HepG2 (cell line): ENCODE measurements at regions not wholly inside any gene's neighbourhood (a gene's known extent, or its start where the extent isn't known, plus 50 kb on each side); places are given as distances from the start of the nearest gene placed in this dataset.
A peak's percentile ranks its signal among the peaks of the same experiment; 100 is the strongest.

Experiments used
- ATAC-seq: fragments of 200-7000 bp; cut with Tn5 transposase; 3 replicates; pipeline ENCODE4 v1.9.1; 2020; ENCODE audit warnings: mild to moderate bottlenecking, moderate library complexity
- BruUV-seq: library from RNA; stranded (reverse); fragments of 400-500 nt; replicated peaks from 2 replicates; lab custom pipeline; 2021; lab: Mats Ljungman, UMichigan
- CTCF ChIA-PET: fragments of 300-600 bp; formaldehyde crosslinking; extraction: SDS; loops from one replicate; lab custom pipeline; 2021; ENCODE audit warnings: low total read pairs, inconsistent platforms, low intra/inter-chr PET ratio; lab: Yijun Ruan, JAX
- POLR2A ChIA-PET: fragments of 350-600 bp; sonication (Branson Sonifier 250); formaldehyde crosslinking; loops from one replicate; lab custom pipeline; 2020; ENCODE audit warnings: antibody characterized with exemption, inconsistent platforms; lab: Yijun Ruan, JAX
- DNase-seq: peaks from one replicate; pipeline ENCODE4 v3.0.0-alpha.2; 2015; ENCODE audit warnings: low spot score
- FAIRE-seq: peaks from 3 replicates; lab custom pipeline; 2011; peaks lifted over from hg19 to GRCh38; lab: Jason Lieb, UNC
- H2AFZ ChIP-seq: one replicate; pipeline ENCODE4 v1.6.1; 2011; ENCODE audit warnings: low read length, inconsistent platforms
- H3K27ac ChIP-seq: fragments of 300-600 bp; 3 replicates; pipeline ENCODE4 v1.8.0; 2011; ENCODE audit warnings: mixed run types, mild to moderate bottlenecking, mixed read lengths, low read length, inconsistent platforms; ENCODE audit not compliant: insufficient read depth; ENCODE audit errors: extremely low read length
- H3K27me3 ChIP-seq, 2 experiments: fragments of 200-600 bp in 1 of 2; 2 replicates in 1 of 2; 3 replicates in 1 of 2; pipeline versions ENCODE4 v1.6.0 to v1.8.0; 2011; ENCODE audit warnings: low read length in 2 of 2, mild to moderate bottlenecking in 2 of 2, moderate library complexity in 2 of 2, inconsistent platforms in 1 of 2; ENCODE audit not compliant: insufficient read depth in 2 of 2, control insufficient read depth in 1 of 2
- H3K36me3 ChIP-seq, 2 experiments: fragments of 200-600 bp in 1 of 2; replicated peaks in 1 of 2; 2 replicates in 1 of 2; 3 replicates in 1 of 2; pipeline versions ENCODE4 v1.5.1 to v1.8.0; 2011; ENCODE audit warnings: low read length in 2 of 2, inconsistent platforms in 1 of 2; ENCODE audit not compliant: insufficient read depth in 2 of 2, control insufficient read depth in 1 of 2
- H3K4me1 ChIP-seq: 2 replicates; pipeline ENCODE4 v1.5.1; 2012; ENCODE audit warnings: low read length, inconsistent platforms; ENCODE audit not compliant: insufficient read depth
- H3K4me2 ChIP-seq: 2 replicates; pipeline ENCODE4 v1.6.0; 2011; ENCODE audit warnings: low read depth, low read length, inconsistent platforms
- H3K4me3 ChIP-seq, 3 experiments: fragments of 200-600 bp in 1 of 3; sonication (generic), shearing (Covaris generic) in 1 of 3; replicated peaks in 1 of 3; 2 replicates each; pipeline ENCODE4 v1.5.1; 2011 to 2016; ENCODE audit warnings: low read length in 3 of 3, inconsistent platforms in 2 of 3, low read depth in 2 of 3, mild to moderate bottlenecking in 2 of 3, control low read depth in 1 of 3, mixed read lengths in 1 of 3; ENCODE audit not compliant: insufficient read depth in 1 of 3
- H3K79me2 ChIP-seq: one replicate; pipeline ENCODE4 v1.6.1; 2011; ENCODE audit warnings: low read length, inconsistent platforms; ENCODE audit not compliant: insufficient read depth
- H3K9ac ChIP-seq: 2 replicates; pipeline ENCODE4 v1.6.0; 2011; ENCODE audit warnings: mild to moderate bottlenecking, low read depth, low read length, inconsistent platforms; ENCODE audit not compliant: insufficient read depth
- H3K9me3 ChIP-seq: 2 replicates; pipeline ENCODE4 v1.5.1; 2012; ENCODE audit warnings: mild to moderate bottlenecking, low read length
- H4K20me1 ChIP-seq: 2 replicates; pipeline ENCODE4 v1.6.0; 2011; ENCODE audit warnings: inconsistent platforms, mild to moderate bottlenecking, low read length, moderate library complexity; ENCODE audit not compliant: insufficient read depth
- ATF1 ChIP-seq: IDR thresholded peaks from 2 replicates; pipeline ENCODE4 v1.6.1; 2016; ENCODE audit warnings: mild to moderate bottlenecking, control low read depth
- CBX2 ChIP-seq, 2 experiments: fragments of 200-600 bp in 1 of 2; sonication (generic); formaldehyde crosslinking in 1 of 2; IDR thresholded peaks; 2 replicates each; pipeline versions ENCODE4 v1.7.0 to v1.8.1; 2018 to 2022; ENCODE audit warnings: low read depth in 2 of 2, low read length in 1 of 2, mild to moderate bottlenecking in 1 of 2, missing genetic modification reagents in 1 of 2
- CEBPB ChIP-seq: IDR thresholded peaks from 2 replicates; pipeline ENCODE4 v1.6.1; 2011; ENCODE audit warnings: low read depth, low read length, improper control_type of control experiment, borderline replicate concordance
- GPN1 ChIP-seq: sonication (generic); formaldehyde crosslinking; IDR thresholded peaks from 2 replicates; pipeline ENCODE4 v1.5.1; 2020; ENCODE audit warnings: missing genetic modification reagents, borderline replicate concordance
- RBAK ChIP-seq: sonication (generic); formaldehyde crosslinking; IDR thresholded peaks from 2 replicates; pipeline ENCODE4 v1.5.1; 2020; ENCODE audit warnings: mild to moderate bottlenecking, missing genetic modification reagents
- STAG1 ChIP-seq: sonication (generic); formaldehyde crosslinking; IDR thresholded peaks from 2 replicates; pipeline ENCODE4 v1.4.0; 2020; ENCODE audit warnings: missing genetic modification reagents
- ZFP1 ChIP-seq: IDR thresholded peaks from 2 replicates; pipeline ENCODE4 v1.6.1; 2016
- WGBS: methylation state at CpG from one replicate; pipeline ENCODE4 v1.1.6; 2017; ENCODE audit warnings: low lambda C conversion rate; 5-methylcytosine and 5-hydroxymethylcytosine counted together
- in situ Hi-C: cut with HindIII; loops from 2 replicates; pipeline ENCODE4 v1.10.0; 2017; ENCODE audit warnings: low pct_unique_long_range_greater_than_20kb; ENCODE audit not compliant: extremely low pct_ligation_motif_present
- intact Hi-C: fragments of 100-400 bp; cut with micrococcal nuclease; formaldehyde crosslinking; loops from one replicate; pipeline ENCODE4 v1.10.0; 2022; ENCODE audit not compliant: unreplicated experiment

- CTCF ChIA-PET, result no interaction called here
- no peaks in the 10 kb centered on the region for H3K9me3 ChIP-seq
- no peak overlapping the region for H3K4me2 ChIP-seq
- no peak overlapping the region for H3K27ac ChIP-seq
- no peaks in the 10 kb centered on the region for H3K4me1 ChIP-seq
- no peaks in the 10 kb centered on the region for H3K79me2 ChIP-seq
- no peak for DNase-seq
- no peak overlapping the region for H2AFZ ChIP-seq
- H3K36me3 ChIP-seq, result no peaks in the 10 kb centered on the region
- ATAC-seq, result no peak
- H4K20me1 ChIP-seq, result no peaks in the 10 kb centered on the region
- intact Hi-C loops, result no loop called here
- H3K4me3 ChIP-seq, result no peak overlapping the region
- BruUV-seq, result no TSS peak
- in situ Hi-C loops, result no loop called here
- H3K27me3 ChIP-seq, result no peaks in the 10 kb centered on the region; a peak in 1 of 5 replicates
- TF ChIP-seq GPN1 (CRISPR knock-in tag) (no peak), ATF1 (CRISPR knock-in tag) (no peak), CBX2 (IDR thresholded peaks at IDR 0.05; ENCODE audit: low read depth, low read length) (no peak), CBX2 (CRISPR knock-in tag; IDR thresholded peaks at IDR 0.05; ENCODE audit: low read depth) (no peak), RBAK (CRISPR knock-in tag) (no peak), ZFP1 (CRISPR knock-in tag) (no peak)
- POLR2A ChIA-PET, result no interaction called here
- no peak overlapping the region for H3K9ac ChIP-seq
- WGBS, result 65% methylated on average over 1 of the region's 1 CpG
- no peak for FAIRE-seq
Observed at GRCh38 chr21:16005996-16006395, 276.2 kb downstream of the USP25 start.

GRCh38 chr21:16007943-16008342 lies 278.2 kb downstream of the USP25 start:
- POLR2A ChIA-PET, result no interaction called here
- Histone ChIP-seq H2AFZ (no peak overlapping the region), H3K27ac (no peak overlapping the region), H3K27me3 (no peaks in the 10 kb centered on the region; a peak in 1 of 5 replicates), H3K9me3 (no peaks in the 10 kb centered on the region), H3K4me1 (peaks cover 10% of the 10 kb centered on the region), H3K4me3 (no peak overlapping the region), H3K36me3 (no peaks in the 10 kb centered on the region)
- CTCF ChIA-PET, result no interaction called here
- FAIRE-seq, result no peak
- no TSS peak for BruUV-seq
- intact Hi-C loops, result no loop called here
- peak; percentile 9; the same call in 1 of the 2 replicates for TF ChIP-seq CEBPB
- TF ChIP-seq STAG1 (CRISPR knock-in tag), result no peak
- TF ChIP-seq, all 625 proteins: peak for 1
- DNase-seq, result no peak
- no peaks in the 10 kb centered on the region for H4K20me1 ChIP-seq
- 4% methylated on average over 2 of the region's 2 CpGs for WGBS
- no peak overlapping the region for H3K9ac ChIP-seq
- no peak overlapping the region for H3K4me2 ChIP-seq
- in situ Hi-C loops, result no loop called here
- H3K79me2 ChIP-seq, result no peaks in the 10 kb centered on the region
- no peak for ATAC-seq
